ENCODE measurements at regions not wholly inside any gene's neighbourhood (a gene's known extent, or its start where the extent isn't known, plus 50 kb on each side); places are given as distances from the start of the nearest gene placed in this dataset.

GRCh38 chr10:130739016-130739756 lies 572.3 kb downstream of the TCERG1L start:
- TF ChIP-seq POLR2A (IDR thresholded peaks at IDR 0.05) = no peak
- TF ChIP-seq CTCF (IDR thresholded peaks at IDR 0.05) = no peak

All from ovary (tissue), 3 donors.